HG03378 (cell line): ENCODE measurements at regions not wholly inside any gene's neighbourhood (a gene's known extent, or its start where the extent isn't known, plus 50 kb on each side); places are given as distances from the start of the nearest gene placed in this dataset.

Experiments used
- ATAC-seq: cut with Tn5 transposase; IDR thresholded peaks from one replicate; pipeline ENCODE4 v1.9.1; 2021; ENCODE audit warnings: mild to moderate bottlenecking, moderate library complexity; ENCODE audit not compliant: unreplicated experiment

- no peak for ATAC-seq
Measured at GRCh38 chr14:31964490-31964889, 112.6 kb upstream of the ARHGAP5 start.

DNA sequence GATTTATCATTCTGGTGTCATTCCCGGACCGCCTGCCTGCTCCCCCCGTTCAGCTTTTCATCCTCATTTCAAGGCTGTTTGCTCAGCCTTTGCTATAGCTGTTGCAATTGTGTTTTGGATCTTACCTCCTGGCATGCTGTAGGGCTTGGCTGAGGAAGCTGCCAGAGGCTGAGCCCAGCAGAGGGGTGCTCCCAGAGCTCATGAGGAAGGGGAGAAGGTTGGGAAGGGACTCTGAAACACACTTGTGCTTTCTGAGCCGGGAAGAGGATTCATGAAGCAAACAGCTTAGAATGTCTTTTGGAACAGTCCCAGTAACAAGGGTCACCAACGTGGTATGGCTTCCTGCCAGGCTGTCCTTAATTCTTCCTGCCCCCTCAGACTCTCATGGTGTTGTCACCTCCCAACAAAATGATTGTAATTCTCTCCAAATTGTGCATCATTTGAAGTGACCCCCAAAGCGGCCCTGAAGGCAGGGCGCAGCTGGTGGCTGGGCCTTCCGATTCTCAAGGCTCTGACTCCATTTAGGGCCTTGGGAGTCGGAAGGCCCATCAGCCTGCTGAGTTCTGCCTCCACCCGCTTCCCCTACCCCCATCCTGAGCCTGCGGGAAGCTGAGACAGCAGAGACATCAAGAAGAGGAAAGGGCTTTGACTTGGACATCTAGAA, 111.9 kb upstream of the ARHGAP5 start:
- no peak for ATAC-seq

GRCh38 chr14:31965735-31966598, 111.1 kb upstream of the ARHGAP5 start:
- no peak for ATAC-seq

- ATAC-seq, result no peak
Measured at GRCh38 chr14:31966896-31967668, 110.0 kb upstream of the ARHGAP5 start.

GRCh38 chr14:31967669-31967975, 109.5 kb upstream of the ARHGAP5 start:
- no peak for ATAC-seq

GRCh38 chr14:31968107-31968810, 108.8 kb upstream of the ARHGAP5 start:
- ATAC-seq, result peak; percentile 70

DNA sequence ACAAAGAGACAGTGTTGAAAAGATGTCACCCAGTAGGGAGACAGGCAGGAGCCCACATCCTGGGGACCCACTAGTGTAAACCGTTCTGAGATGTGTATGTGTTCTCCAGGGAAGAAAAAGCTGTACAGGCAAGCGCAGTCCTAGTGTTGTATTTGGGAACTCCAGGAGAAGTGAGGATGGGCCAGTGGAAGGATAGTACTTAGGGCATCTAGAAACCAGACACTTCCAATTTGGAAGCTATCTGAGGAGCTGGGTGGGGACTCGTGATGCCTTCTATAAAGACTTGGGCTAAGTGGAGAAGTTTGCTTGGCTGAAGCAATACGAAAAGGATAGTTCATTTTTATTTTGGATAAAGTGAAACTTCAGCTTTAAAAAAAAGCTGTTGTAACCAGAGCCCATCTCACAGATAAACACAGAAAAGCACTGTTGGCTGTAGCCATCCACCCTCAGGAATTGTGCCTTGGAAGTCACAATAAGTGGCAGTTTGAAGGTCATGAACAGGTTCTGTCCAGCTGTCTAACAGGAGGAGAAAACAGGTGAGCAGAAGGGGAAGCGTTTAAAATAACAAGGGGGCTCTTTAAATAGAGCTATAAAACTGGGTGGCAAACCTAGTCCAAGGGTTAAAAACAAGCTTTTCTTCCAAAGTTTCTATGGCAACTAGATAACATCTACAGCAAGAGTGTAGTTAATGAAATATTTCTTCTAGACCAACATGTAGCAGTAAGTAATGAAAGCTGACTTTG, 108.0 kb upstream of the ARHGAP5 start:
- no peak for ATAC-seq

DNA sequence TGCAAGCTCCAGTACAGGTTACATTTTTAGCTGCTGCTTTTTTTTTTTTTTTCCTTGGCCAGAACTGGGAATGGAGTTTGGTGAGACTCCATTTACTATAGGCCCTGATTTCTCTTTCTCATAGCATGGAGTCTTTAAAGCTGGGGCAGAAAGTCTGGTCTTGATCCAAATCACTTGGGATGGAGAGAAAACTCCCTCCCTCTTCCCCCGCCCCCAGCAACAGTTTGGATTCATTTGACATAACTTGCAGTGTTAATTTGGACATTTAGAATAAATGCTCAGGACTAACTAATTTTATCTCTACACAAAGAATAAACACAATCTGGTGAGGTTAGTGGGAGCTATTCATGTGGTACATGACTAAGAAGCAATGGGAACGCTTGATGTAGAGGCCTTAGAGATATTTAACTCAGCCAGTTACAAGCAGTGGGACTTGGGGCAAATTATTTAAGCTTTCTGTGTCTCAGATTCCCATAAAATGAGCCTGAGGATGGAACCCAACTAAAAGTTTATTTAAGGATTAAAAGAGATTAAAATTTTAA, 107.3 kb upstream of the ARHGAP5 start:
- no peak for ATAC-seq

- ATAC-seq, result no peak
Measured at GRCh38 chr14:31970744-31971143, 106.4 kb upstream of the ARHGAP5 start.

DNA sequence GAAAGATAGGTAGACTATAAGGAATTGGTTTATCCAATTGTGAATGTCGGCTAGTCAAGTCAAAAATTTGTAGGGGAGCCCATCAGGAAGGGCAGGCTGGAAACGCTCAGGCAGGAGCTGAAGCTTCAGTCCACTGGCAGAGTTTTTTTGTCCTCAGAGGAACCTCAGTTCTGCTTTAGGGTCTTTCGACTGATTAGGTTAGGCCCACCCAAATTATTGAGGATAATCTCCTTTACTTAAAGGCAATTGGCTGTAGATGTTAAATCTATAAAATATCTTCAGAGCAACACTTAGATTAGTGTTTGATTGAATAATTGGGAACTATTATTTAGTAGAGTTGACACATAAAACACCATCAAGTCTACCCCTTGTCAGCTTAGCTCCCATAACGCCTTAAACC, 105.5 kb upstream of the ARHGAP5 start:
- ATAC-seq, result no peak

DNA sequence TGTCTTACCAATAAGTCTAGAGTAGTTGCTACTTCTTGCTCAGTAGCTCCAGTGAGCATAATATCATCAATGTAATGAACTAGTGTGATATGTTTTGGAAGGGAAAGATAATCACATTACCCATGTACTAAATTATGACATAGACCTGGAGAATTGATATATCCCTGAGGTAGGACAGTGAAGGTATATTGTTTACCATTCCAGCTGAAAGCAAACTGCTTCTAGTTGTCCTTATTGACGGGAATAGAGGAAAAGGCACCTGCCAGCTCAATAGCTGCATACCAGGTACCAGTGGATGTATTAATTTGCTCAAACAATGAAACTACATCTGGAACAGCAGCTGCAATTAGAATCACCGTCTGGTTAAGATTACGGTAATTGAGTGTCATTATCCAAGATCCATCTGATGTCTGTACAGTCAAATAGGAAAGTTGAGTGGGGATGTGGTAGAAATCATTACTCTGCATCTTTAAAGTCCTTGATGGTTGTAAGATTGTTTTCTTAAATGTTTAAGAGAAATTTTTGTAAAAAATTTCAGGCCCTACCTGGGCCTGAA, 100.0 kb upstream of the ARHGAP5 start:
- ATAC-seq, result no peak

DNA sequence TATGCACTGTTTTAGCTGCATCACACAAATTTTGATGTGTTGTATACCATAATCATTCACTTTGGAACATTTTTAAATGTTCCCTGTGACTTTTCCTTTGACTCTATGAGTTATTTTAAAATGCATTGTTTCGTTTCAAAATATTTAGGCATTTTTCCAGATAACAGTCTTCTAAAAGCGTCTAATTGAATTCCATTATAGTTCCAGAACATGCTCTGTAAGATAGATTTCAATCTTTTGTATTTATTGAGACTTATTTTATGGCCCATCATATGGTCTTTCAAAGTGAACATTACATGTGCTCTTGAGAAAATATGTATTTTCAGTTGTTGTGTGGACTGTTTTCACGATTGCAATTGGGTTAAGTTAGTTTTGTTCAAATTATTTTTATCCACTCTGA, 98.7 kb upstream of the ARHGAP5 start:
- no peak for ATAC-seq

- no peak for ATAC-seq
Measured at GRCh38 chr14:31982642-31983041, 94.5 kb upstream of the ARHGAP5 start.

GRCh38 chr14:31986405-31986804, 90.7 kb upstream of the ARHGAP5 start:
- no peak for ATAC-seq

DNA sequence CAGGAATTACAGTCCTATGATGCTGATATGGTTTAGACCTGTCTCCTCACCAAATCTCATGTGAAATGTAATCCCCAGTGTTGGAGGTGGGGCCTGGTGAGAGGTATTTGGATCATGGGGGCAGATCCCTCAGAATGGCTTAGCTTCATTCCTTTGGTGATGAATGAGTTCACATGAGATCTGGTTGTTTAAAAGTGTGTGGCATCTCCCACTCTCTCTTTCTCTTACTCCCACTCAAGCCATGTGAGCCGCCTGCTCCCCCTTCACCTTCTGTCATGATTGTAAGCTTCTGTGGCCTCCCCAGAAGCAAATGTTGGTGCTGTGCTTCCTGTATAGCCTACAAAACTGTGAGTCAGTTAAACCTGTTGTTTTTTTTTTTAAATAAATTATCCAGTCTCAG, 89.4 kb upstream of the ARHGAP5 start:
- ATAC-seq, result no peak

- ATAC-seq, result no peak
Measured at GRCh38 chr14:31988244-31988643, 88.9 kb upstream of the ARHGAP5 start.

DNA sequence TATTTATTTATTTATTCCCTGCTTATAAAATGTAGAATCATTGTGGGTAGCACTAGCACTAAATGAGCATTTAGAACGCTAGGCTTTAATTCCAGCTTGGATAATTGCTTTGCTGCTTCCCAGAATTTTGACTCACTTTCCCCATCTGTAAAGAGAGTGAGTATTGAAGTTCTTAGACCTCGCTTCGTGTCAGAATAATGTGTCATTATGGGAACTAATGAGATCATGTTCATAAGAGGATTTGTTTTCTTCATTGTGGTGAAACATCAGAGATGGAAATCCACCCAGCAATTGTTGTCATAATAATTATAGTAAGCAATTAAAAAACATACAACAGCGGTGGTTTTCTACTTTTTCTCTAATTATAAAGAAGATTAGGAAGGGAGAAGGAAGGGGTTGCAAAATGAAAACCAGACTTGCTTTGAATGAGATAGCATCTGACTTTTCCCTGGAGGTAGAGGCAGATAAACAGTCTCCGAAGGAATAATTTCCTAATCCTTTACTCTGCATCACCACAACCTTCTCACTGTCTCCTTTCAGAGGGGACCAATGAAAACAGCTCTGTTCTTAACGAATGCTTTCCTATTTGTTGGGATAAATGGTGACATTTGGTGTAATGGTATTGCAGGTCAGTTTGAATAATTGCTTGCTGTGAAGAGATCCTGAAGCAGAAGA, 86.8 kb upstream of the ARHGAP5 start:
- ATAC-seq, result no peak

DNA sequence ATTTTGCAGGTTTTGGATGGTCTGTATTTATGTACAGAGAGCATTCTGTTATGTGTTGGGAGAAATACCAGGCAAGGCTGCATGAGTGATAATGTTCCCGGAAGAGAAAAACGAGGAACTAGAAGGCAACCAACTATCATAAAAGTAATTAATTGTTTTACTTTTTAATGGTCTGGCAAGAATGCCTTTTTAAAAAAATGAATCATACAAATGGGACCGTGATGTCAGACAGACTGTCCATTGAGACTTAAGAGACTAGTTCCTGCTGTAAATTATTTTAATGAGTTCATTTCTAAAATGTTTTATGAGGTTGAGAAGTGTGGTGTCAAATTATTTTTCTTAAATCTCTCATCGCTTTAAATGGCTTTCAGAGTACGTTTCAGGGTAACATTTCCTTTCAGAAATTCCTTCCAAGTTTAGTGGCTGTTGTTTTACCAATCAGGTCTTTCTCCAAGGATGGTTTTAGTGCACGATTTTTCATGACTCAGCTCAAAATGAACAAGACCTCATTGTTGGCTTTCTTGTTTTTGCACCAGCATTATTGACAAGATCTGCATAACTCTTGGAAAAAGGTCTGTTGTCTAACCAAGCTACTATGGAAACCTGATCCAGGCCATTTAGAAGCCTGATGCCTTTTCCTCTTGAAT, 86.1 kb upstream of the ARHGAP5 start:
- no peak for ATAC-seq

DNA sequence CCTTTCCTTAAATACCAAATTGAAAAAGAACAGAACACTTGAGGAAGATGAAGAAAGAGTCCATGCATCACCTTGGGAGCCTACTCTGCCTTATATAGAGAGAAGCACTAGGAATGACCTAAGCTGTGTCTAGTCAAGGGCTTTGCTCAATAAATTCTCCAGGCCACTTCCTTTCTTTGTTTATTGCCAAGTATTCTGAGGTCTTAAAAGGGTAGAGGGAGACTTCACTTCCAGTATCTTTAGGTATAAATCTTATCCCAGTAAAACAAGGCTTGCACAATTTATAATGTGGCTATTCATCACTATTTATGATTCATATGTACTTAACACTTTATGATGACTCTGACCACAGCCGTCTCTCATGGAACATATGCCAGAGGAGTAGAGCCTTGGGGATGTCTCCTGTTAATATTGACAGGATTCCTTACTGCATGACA, 85.1 kb upstream of the ARHGAP5 start:
- ATAC-seq, result no peak
